ENCODE measurements at regions not wholly inside any gene's neighbourhood (a gene's known extent, or its start where the extent isn't known, plus 50 kb on each side); places are given as distances from the start of the nearest gene placed in this dataset.
"Not testable (repeated sequence)": the region's sequence is repeated elsewhere in the genome, so short reads cannot be mapped to it uniquely, and the experiment has no call there.

- DNase-seq (ENCODE audit: low spot score), result no peak
These were observed 159.3 kb upstream of the C2CD4B start for GRCh38 chr15:62324382-62324781.

- no peak for DNase-seq (ENCODE audit: low spot score)
These were observed 160.5 kb upstream of the C2CD4B start for GRCh38 chr15:62325597-62325996.

GRCh38 chr15:62326460-62327011 is 161.5 kb upstream of the C2CD4B start:
- DNase-seq (ENCODE audit: low spot score), result no peak

- DNase-seq (ENCODE audit: low spot score), result no peak
These were observed 162.3 kb upstream of the C2CD4B start for GRCh38 chr15:62327406-62327805.

GRCh38 chr15:62332472-62332871 is 167.4 kb upstream of the C2CD4B start:
- DNase-seq (ENCODE audit: low spot score), result not testable (repeated sequence)

- DNase-seq (ENCODE audit: low spot score), result no peak
These were observed 169.5 kb upstream of the C2CD4B start for GRCh38 chr15:62334536-62334935.

- DNase-seq (ENCODE audit: low spot score), result no peak
These were observed 172.8 kb upstream of the C2CD4B start for GRCh38 chr15:62337934-62338333.

- DNase-seq (ENCODE audit: low spot score), result no peak
These were observed 173.4 kb upstream of the C2CD4B start for GRCh38 chr15:62338497-62338896.

GRCh38 chr15:62342959-62343358 is 177.9 kb upstream of the C2CD4B start:
- DNase-seq (ENCODE audit: low spot score), result no peak

- no peak for DNase-seq (ENCODE audit: low spot score)
These were observed 178.3 kb upstream of the C2CD4B start for GRCh38 chr15:62343397-62343796.

GRCh38 chr15:62344806-62345539 is 179.9 kb upstream of the C2CD4B start:
- peak; percentile 66 for DNase-seq (ENCODE audit: low spot score)

GRCh38 chr15:62346168-62346567 is 181.1 kb upstream of the C2CD4B start:
- no peak for DNase-seq (ENCODE audit: low spot score)

- DNase-seq (ENCODE audit: low spot score), result no peak
These were observed 183.0 kb upstream of the C2CD4B start for GRCh38 chr15:62348118-62348517.

- no peak for DNase-seq (ENCODE audit: low spot score)
These were observed 183.5 kb upstream of the C2CD4B start for GRCh38 chr15:62348623-62349022.

GRCh38 chr15:62352817-62353216 is 187.7 kb upstream of the C2CD4B start:
- DNase-seq (ENCODE audit: low spot score), result no peak

GRCh38 chr15:62357431-62357830 is 192.3 kb upstream of the C2CD4B start:
- DNase-seq (ENCODE audit: low spot score), result no peak

GRCh38 chr15:62359416-62359815 is 194.3 kb upstream of the C2CD4B start:
- no peak for DNase-seq (ENCODE audit: low spot score)

- DNase-seq (ENCODE audit: low spot score), result no peak
These were observed 195.4 kb upstream of the C2CD4B start for GRCh38 chr15:62360332-62361097.

- DNase-seq (ENCODE audit: low spot score), result no peak
These were observed 197.1 kb upstream of the C2CD4B start for GRCh38 chr15:62362144-62362543.

- DNase-seq (ENCODE audit: low spot score), result no peak
These were observed 197.5 kb upstream of the C2CD4B start for GRCh38 chr15:62362608-62363007.

- no peak for DNase-seq (ENCODE audit: low spot score)
These were observed 198.8 kb upstream of the C2CD4B start for GRCh38 chr15:62363913-62364312.

- no peak for DNase-seq (ENCODE audit: low spot score)
These were observed 200.8 kb upstream of the C2CD4B start for GRCh38 chr15:62365795-62366442.

- no peak for DNase-seq (ENCODE audit: low spot score)
These were observed 204.4 kb upstream of the C2CD4B start for GRCh38 chr15:62369454-62369853.

All from germinal center (tissue), 1 donor.